HEK293 (cell line): ENCODE measurements at regions not wholly inside any gene's neighbourhood (a gene's known extent, or its start where the extent isn't known, plus 50 kb on each side); places are given as distances from the start of the nearest gene placed in this dataset.

Experiments
- KLF10 ChIP-seq: fragments of 450-650 bp; IDR thresholded peaks from 2 replicates; pipeline ENCODE4 v1.5.1; 2018; ENCODE audit warnings: missing biosample characterization, mild to moderate bottlenecking, missing genetic modification characterization
- ZNF398 ChIP-seq: fragments of 450-650 bp; formaldehyde crosslinking; IDR thresholded peaks from 2 replicates; pipeline ENCODE4 v1.5.1; 2017; ENCODE audit warnings: missing biosample characterization, missing genetic modification characterization

GRCh38 chr1:203569490-203570318, 56.9 kb upstream of the ATP2B4 start:
- TF ChIP-seq ZNF398 (tag by site-specific recombination) = no peak
- TF ChIP-seq KLF10 (tag by site-specific recombination) = no peak
